HEK293T (cell line): ENCODE measurements at regions not wholly inside any gene's neighbourhood (a gene's known extent, or its start where the extent isn't known, plus 50 kb on each side); places are given as distances from the start of the nearest gene placed in this dataset.

Experiments used
- ARNT ChIP-seq: fragments of 450-650 bp; IDR thresholded peaks from 2 replicates; pipeline ENCODE4 v1.6.1; 2017; ENCODE audit warnings: mild to moderate bottlenecking
- BHLHE40 ChIP-seq: fragments of 450-650 bp; IDR thresholded peaks from 2 replicates; pipeline ENCODE4 v1.6.1; 2016; ENCODE audit warnings: mild to moderate bottlenecking, moderate library complexity, borderline replicate concordance
- ELF4 ChIP-seq: fragments of 450-650 bp; IDR thresholded peaks from 2 replicates; pipeline ENCODE4 v1.6.1; 2017; ENCODE audit warnings: antibody characterized with exemption
- FOXA1 ChIP-seq: fragments of 450-650 bp; IDR thresholded peaks from 2 replicates; pipeline ENCODE4 v1.6.1; 2016; ENCODE audit warnings: mild to moderate bottlenecking
- FOXK2 ChIP-seq: fragments of 450-650 bp; IDR thresholded peaks from 2 replicates; pipeline ENCODE4 v1.6.1; 2016; ENCODE audit warnings: mild to moderate bottlenecking
- FOXM1 ChIP-seq: fragments of 450-650 bp; IDR thresholded peaks from 2 replicates; pipeline ENCODE4 v1.6.1; 2017; ENCODE audit warnings: mild to moderate bottlenecking, borderline replicate concordance
- HDGF ChIP-seq: fragments of 450-650 bp; IDR thresholded peaks from 2 replicates; pipeline ENCODE4 v1.6.1; 2017; ENCODE audit warnings: antibody characterized with exemption, borderline replicate concordance
- LEF1 ChIP-seq: fragments of 450-650 bp; IDR thresholded peaks from 2 replicates; pipeline ENCODE4 v1.6.1; 2017; ENCODE audit warnings: mild to moderate bottlenecking, borderline replicate concordance
- NFRKB ChIP-seq: fragments of 450-650 bp; IDR thresholded peaks from 2 replicates; pipeline ENCODE4 v1.6.1; 2016; ENCODE audit warnings: mild to moderate bottlenecking, moderate library complexity
- PKNOX1 ChIP-seq: fragments of 450-650 bp; IDR thresholded peaks from 2 replicates; pipeline ENCODE4 v1.6.1; 2016
- SP1 ChIP-seq: fragments of 450-650 bp; IDR thresholded peaks from 2 replicates; pipeline ENCODE4 v1.6.1; 2017
- SUZ12 ChIP-seq: fragments of 450-650 bp; IDR thresholded peaks from 2 replicates; pipeline ENCODE4 v1.6.1; 2016; ENCODE audit warnings: mild to moderate bottlenecking

GRCh38 chrX:121876305-121876704, 828.9 kb downstream of the GLUD2 start:
- TF ChIP-seq SP1 = no peak
- TF ChIP-seq FOXA1 = no peak
- TF ChIP-seq NFRKB = no peak
- no peak for TF ChIP-seq FOXM1
- TF ChIP-seq PKNOX1 = no peak
- no peak for TF ChIP-seq HDGF
- no peak for TF ChIP-seq BHLHE40
- TF ChIP-seq ELF4 = no peak
- no peak for TF ChIP-seq LEF1
- no peak for TF ChIP-seq FOXK2
- no peak for TF ChIP-seq SUZ12
- TF ChIP-seq ARNT = no peak
